ENCODE measurements at regions not wholly inside any gene's neighbourhood (a gene's known extent, or its start where the extent isn't known, plus 50 kb on each side); places are given as distances from the start of the nearest gene placed in this dataset.

DNA sequence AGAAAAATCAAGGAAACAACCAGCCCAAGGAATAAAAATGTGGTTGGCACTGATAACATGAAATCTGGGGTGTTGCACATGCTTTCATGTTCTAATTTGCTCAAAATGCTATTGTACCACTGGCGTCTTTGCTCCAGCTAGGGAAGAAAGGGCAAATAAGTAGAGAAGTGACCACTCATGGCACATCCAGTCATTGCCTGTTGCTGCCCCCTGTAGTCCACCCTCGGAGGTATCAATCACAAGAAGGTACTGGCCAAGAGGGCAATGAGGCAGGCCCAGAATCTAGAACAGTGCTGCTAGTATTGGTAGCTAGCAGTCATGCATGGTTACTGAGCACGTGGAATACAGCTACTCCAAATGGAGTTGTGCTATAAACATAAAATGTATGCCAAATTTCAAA is 213.4 kb downstream of the CDCA7 start:
- TF ChIP-seq GABPA (IDR thresholded peaks at IDR 0.05; ENCODE audit: low read depth, low read length) (no peak), GABPA (CRISPR knock-in tag; IDR thresholded peaks at IDR 0.05; ENCODE audit: low read depth) (no peak), HDAC2 (CRISPR knock-in tag; IDR thresholded peaks at IDR 0.05) (no peak), SUZ12 (IDR thresholded peaks at IDR 0.05; ENCODE audit: low read depth, low read length) (no peak), EP300 (IDR thresholded peaks at IDR 0.05; ENCODE audit: low read depth in 2 of 2, low read length in 2 of 2) (no peak), EP300 (CRISPR knock-in tag; IDR thresholded peaks at IDR 0.05; ENCODE audit: borderline replicate concordance) (no peak), JUND (CRISPR knock-in tag; IDR thresholded peaks at IDR 0.05) (no peak)
- TF ChIP-seq, protein P1, sequence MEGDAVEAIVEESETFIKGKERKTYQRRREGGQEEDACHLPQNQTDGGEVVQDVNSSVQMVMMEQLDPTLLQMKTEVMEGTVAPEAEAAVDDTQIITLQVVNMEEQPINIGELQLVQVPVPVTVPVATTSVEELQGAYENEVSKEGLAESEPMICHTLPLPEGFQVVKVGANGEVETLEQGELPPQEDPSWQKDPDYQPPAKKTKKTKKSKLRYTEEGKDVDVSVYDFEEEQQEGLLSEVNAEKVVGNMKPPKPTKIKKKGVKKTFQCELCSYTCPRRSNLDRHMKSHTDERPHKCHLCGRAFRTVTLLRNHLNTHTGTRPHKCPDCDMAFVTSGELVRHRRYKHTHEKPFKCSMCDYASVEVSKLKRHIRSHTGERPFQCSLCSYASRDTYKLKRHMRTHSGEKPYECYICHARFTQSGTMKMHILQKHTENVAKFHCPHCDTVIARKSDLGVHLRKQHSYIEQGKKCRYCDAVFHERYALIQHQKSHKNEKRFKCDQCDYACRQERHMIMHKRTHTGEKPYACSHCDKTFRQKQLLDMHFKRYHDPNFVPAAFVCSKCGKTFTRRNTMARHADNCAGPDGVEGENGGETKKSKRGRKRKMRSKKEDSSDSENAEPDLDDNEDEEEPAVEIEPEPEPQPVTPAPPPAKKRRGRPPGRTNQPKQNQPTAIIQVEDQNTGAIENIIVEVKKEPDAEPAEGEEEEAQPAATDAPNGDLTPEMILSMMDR (CRISPR knock-in tag; IDR thresholded peaks at IDR 0.05): peak; percentile 70
- TF ChIP-seq, protein P2, sequence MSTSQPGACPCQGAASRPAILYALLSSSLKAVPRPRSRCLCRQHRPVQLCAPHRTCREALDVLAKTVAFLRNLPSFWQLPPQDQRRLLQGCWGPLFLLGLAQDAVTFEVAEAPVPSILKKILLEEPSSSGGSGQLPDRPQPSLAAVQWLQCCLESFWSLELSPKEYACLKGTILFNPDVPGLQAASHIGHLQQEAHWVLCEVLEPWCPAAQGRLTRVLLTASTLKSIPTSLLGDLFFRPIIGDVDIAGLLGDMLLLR (CRISPR knock-in tag; IDR thresholded peaks at IDR 0.05): no peak

All from HepG2 (cell line).